GM21360 (cell line): ENCODE measurements at regions not wholly inside any gene's neighbourhood (a gene's known extent, or its start where the extent isn't known, plus 50 kb on each side); places are given as distances from the start of the nearest gene placed in this dataset.

Experiments
- ATAC-seq: cut with Tn5 transposase; IDR thresholded peaks from one replicate; pipeline ENCODE4 v1.9.1; 2021; ENCODE audit warnings: mild to moderate bottlenecking, moderate library complexity; ENCODE audit not compliant: unreplicated experiment

DNA sequence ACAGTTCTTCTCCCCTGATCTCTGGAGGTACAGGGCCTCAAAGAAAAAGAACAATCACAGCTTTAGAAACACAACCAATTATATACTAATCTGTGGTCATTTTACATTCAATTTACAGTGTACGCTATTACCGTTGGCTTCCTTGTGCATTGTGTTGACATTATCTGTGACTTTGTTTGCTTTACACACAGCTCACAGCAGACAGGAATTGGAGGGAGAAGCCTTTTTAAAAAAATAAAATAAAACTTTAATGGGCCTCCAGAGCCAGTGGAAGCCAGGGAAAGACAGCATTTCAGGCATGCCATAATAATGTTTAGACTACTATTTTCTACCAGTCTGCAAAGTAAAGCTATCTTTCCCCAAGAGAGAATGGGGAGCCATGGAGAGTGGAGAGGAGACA is 179.0 kb upstream of the ADO start:
- no peak for ATAC-seq

DNA sequence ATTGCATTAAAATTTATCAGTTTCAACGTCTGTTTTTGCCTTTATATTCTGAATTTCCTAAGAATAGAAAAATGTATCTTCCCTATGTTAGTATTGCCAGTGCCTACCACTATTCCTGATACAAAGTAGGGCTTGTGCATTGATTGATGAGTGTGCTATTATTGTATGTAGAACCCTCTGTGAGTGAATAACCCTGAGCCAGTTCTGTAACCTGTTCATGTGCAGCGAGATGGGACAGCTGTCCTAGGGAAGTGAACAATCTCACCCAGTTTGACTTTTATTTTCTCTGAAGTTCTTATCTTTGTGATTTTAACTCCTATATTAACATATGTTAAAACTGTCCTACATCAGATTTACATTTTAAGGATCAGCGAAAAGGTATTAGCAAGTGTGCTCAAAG is 178.4 kb upstream of the ADO start:
- ATAC-seq: no peak

DNA sequence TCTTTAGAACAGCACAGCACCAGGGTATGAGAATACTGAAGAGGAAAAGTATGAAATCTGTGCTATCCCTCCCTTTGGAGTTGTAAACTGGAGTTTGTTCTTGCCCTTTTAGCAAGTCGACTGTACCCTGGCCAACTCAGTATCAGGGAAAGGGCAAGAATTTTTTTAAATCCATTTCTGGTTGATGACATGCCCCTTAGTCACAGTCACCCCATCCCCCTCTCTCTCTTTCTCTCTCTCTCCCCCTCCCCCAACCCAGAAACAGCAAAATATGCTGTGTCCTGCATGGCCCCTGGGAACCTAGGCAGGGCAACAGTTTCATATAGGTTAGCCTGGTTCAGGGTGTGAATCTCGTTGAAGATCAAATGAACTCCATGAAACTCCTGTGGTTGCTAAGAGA is 177.7 kb upstream of the ADO start:
- no peak for ATAC-seq

DNA sequence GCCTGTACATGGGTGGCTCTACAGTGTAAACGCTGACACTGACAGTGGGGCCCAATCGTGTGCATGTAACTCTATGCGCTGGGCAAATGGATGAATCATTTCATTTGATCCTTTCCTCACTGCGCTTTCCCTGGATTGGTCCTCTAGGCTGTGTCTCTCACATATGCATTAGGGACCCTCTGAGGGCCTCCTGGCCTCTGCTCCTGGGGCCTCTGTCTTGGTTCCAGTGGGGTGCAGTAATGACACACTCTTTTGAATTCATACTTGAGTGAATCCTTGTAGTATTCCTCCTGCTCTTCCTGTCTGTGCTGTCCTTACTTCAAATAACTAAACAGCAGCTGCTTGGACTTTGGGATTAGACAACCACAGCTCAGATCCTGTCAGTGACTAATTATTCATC is 176.5 kb upstream of the ADO start:
- no peak for ATAC-seq

DNA sequence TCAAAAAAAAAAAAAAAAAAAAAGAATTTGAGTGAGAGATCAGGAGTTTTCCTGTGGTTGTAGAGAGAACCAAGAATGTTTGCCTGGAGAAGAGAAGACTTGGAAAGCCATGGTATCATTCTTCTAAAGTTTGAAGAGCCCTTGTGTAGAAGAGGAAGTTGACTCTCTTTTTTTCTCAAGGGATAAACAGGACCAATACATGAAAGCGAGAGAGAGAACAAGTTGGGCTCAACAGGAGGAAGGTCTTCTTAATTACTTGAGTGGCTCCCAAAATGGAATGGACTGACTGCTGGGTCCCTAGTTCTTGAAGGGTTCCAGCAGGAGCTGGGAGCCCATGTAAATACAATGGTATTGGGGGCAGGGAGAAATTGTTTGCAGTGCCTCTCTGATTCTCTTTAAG is 173.3 kb upstream of the ADO start:
- no peak for ATAC-seq

DNA sequence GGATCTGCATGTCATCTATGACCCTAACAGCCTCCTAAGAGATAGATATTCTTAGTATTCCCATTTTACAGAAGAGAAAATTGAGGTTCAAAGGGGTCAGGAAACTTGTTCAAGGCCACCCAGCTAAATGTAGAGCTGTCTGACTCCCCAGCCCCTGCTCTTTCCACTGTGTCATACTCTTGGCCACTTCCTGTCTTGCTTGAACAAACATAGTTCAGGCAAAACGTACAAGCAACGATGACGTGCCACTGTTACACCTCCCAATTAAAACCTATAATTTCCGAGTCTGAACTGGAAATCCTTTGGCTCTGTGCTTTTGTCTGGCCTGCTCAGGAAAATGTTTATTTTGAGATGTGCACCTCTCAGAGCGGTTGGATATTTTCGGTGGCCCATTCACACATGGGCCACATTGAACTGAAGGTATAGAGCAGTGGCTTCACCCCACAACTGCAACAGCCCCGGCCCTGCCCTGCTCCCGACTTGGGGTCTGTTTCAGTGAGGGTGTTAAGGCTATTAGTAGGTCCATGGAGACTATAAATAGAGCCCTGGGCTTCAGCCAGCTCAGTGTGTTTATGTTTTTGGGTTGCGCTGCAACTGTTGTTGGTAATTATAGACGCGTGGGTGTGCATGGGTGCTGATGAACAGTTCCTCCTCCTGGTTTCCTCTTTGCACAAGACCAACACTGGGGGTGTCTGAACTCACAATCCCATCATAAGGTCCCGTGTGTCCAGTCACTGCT is 172.3 kb upstream of the ADO start:
- ATAC-seq: peak; percentile 74

DNA sequence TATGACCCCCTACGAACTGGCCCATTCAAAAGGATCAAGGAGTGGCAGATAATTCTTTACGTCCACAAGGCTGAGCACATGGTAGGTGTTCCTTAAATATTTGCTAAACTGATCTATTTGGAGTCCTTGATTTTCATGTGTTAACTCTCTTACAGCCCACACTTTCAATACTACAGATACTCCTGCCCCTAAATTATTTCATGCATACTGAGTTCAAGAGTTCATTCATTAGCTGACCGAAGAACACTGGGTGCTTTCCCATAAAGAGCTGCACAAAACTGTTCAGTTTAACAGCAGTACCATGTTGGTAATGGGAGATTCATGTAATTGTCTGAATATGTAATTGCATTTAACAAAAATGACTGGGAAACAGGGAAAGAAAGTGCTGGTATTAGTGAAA is 170.5 kb upstream of the ADO start:
- ATAC-seq: no peak

DNA sequence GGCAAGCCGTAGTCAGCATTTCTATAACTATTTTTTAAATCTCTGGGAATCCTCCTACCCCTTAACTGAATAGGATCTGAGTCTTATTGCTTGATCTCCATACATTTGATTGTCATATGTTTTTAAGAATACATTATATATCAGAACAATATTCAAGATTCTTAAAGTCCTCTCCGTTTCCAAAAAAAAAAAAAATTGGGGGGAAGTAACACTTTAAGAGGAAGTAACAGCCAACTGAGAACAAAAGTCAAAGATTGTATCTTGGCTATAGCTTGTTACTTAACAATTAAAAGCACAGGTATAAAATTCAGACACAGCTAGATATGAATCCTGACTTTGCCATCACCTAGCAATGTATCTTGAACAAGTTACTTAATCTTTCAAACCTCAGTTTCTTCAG is 169.9 kb upstream of the ADO start:
- no peak for ATAC-seq

DNA sequence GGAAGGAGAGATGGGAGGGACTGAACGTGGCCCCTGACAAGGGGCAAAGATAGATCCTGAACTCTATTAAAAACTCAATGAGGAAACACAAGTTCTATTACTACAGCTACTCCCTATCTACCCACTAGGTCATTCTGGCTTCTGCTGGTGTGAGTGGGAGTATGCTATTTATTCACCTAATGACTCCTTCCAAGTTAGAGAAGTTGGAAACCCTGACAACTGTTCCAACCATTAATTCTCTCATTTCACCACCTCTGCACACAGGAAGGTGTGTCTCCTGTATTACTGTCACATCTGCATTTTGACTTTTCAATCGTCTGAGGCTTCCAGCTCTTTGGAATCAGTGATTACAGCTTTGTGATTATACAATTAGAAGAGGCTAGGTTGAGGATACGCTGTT is 169.4 kb upstream of the ADO start:
- no peak for ATAC-seq

DNA sequence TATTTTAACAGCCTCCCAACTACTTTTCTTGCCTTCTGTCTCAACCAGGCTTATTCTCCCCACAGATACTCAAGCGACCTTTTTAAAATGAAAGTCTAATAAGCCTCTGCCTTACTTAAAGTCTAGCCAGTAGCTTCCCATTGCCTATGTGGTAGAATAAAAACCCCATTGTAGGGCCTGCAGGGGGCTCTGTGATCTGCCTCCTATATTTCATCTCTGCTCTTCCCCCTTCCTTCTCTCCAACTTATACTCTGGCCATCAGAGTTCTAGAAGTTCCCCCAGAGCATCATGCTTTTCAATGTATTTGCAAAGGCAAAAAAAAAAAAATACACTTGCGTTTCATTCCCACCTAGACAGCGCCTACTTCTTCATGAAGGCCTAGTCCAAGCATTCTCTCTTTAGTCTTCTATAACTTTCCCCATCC is 167.7 kb upstream of the ADO start:
- ATAC-seq: no peak

DNA sequence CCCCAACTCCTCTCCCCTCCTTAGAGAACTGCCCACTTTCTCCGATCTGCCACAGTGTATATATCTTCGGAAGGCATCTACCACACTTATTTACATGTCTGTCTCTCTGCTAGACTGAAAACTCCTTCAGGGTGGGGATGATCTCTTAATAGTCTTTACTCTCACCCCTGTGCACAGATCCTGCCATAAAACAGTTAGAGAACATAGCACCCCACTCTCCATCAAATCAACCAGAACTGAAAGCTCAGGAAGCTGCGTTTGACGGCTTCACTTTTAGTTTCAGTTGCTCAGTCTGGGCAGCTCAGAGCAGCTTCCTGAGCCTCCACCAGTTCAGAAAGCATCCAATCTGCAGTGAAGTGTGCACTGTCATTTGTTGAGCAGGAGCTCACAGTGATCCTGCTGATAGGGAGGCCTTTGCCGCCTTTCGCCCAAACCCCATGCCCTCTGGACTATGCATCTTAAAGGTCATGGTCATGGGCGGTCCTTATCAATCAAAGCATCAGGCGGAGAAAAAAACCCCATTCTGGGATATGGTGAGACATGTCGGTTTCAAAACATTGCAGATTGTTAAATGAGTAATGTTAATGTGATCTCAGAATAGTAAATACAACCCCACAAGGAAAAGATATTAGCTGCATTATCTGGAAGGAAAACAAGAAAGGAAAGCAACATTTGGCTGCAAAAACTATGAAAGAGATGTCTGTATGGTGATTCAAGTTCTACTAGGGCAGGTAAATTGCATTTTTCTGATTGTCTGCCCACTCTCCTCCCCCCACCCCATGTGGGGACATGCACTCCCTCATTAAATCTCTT is 167.1 kb upstream of the ADO start:
- peak; percentile 50 for ATAC-seq

DNA sequence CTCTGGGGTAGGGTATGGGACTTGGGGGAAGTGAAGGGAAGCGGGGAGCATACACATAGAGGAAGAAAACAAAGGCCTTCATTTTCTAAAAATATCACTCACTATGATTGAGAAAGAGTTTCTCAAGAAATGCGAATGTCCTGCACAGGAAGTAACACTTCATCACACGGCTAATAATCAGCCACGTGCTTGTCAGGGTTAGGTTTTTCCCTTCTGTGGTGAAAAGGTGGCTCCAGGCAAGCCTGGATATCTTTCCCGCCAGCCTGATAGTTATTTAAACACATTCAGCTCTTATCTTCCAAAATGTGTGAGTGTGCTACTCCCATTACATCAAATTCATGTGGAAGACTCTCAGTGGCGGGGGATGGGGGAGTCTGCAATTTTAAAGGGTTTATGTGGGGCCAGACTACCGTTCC is 166.4 kb upstream of the ADO start:
- peak; percentile 30 for ATAC-seq

DNA sequence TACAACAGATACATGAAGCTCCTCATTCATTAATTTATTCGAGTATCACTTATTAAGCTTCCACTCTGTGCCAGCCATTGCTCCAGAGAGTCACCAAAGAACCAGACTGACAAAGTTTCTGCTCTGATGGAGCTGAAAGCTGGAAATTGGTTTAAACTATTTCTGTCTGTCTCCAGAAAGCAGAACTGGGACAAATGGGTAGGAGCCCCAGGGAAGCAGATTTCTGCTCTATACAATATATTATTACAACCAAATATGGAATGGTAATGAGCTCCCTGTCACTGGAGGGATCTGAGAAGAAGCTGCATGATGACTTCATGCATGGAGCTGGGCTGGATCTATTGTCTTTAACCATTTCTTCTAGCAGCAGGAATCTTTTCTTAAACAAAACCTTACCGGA is 165.4 kb upstream of the ADO start:
- ATAC-seq: no peak

DNA sequence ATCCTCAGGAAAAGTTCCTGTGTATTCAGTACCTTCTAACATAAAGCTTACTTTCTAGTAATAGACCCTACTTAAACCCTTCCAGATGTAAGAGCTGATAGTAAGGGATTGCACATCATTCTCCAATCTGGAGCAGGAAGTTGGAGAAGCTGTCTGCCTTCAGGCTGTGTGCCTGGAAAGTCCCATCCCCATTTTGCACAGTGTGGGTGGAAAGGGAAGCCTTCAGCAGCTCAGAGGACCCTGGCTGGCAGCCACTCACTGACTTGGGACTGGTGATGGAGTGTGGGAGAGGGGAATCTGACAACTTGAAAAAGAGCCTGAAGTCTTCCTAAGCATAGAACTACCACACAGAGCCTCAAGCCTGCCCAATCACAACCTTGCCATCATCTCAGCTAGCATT is 164.1 kb upstream of the ADO start:
- no peak for ATAC-seq

DNA sequence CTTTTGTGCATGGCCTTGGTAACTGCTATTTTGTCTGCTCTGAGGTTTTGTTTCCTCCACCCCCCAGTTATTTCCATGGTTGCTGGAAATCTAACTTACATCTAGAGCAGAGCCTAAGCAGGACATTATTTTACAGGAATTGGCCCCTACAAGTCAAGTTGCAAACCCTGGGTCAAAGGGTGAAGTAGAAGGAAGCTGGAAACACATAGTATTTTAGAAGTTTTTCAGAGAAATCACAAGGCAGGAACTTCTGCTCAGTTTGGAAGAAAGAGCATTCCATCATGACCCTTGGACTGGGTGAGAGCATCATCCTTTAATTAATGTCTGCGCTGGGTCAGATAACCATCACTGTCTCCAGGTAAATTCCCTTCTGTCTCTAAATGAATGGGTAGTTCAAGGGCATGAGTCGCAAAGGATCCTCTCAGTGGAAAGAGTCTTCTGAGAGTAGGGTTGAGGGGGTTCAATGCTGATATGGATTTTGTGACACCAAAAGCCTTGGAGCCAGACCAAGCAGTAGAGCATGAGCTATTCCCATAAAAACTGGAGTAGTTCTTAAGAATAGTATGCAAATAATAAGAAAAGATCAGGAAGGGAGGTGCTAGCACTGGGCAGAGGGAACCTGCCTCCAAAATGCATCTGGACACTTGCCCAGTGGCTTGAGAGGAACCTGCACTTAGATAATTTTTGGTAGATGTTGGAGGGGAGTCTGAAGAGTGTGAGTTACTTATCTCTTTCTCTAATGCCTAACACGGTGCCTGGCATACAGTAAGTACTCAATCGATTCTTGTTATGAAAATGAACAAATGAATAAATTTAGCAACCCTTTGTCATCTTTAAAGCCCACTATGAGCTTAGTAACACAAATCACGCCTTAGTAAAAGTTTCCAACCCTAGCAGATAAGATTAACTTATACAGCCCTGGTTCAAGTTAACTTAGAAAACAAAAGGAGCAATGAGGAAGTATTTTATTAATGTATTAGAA is 160.6 kb upstream of the ADO start:
- no peak for ATAC-seq

DNA sequence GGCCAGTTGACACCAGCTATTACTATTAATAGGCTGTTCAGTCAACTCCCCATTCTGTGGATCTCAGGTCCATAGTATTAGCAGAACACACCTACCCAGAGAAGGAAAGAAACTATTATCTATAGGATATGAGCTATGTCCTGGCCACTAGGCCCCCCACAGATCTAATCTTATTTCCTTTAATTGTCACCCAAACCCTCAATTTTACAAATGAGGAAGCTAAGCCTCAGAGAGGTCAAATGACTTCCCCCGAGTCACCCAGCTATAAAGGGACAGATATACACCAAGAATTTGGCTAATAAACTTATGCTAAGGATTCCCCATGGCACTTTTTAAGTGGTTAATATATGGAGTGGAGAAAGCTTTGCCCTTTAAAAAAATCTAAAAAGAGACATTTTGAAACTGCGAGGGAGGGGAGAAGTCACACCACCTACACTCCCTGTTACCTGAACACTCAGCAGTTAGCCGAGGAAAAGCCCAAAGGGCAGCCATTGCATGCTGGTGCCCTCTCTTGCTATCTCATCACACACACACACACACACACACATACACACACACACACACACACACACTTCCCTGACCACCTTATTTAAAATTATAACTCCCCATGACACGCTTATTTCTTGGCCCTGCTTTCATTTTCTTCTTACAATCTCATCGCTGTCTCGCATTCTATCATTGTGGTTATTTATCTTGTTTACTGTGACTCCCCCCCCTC is 157.0 kb upstream of the ADO start:
- ATAC-seq: no peak

DNA sequence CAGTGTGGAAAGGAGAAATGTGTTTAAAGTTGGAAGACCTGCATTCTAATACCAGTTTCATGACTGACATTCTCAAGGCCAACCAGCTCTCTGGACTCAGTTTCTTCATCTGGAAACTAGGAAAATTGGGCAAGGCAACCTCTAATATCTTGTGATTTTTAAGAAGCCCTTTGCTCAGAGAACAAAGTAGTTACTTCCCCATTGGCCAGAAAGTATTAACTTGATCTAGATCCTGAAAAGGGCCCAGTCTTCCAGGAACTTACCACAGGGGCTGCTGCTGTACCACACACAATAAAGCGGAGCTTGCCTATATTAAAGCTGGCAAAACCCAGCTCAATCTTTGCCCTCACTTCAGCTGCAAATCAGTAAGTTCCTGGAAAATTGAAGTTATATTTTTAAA is 155.6 kb upstream of the ADO start:
- ATAC-seq: no peak

DNA sequence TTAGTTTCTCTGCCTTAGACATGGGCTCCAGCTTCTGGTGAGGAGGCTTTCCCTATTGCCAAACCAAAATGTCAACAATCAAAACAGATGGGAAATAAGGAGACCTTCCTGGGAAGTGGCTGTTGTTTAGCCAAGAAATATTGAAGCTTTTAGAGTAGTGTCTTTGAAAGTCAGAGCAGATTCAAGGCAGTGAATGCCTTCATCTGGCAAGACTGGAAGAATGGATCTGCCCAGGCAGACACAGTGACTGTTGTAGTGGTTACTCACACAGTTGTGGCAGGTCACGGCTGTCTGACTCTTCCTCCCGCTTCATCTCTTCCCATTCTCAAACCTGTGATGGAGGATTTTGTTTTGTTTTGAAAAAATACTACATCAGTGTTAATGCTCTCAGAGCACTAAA is 154.1 kb upstream of the ADO start:
- no peak for ATAC-seq

DNA sequence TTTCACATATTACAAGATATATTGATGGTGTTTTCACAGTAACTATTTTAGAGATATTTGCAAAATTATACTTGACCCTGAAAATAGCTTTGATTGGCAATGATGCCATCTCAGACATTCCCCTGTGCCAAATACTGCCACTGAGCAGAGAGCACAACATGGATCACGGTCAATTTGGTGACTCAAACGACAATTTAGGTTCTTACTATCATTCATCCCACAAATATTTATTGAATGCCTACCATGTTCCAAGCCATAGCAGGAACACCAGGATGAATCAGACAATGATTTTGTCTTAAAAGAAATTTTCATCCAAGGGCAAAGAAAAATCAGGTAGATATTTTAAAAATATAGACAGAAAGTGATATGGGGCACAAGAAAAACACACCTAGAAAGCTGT is 153.2 kb upstream of the ADO start:
- ATAC-seq: no peak

DNA sequence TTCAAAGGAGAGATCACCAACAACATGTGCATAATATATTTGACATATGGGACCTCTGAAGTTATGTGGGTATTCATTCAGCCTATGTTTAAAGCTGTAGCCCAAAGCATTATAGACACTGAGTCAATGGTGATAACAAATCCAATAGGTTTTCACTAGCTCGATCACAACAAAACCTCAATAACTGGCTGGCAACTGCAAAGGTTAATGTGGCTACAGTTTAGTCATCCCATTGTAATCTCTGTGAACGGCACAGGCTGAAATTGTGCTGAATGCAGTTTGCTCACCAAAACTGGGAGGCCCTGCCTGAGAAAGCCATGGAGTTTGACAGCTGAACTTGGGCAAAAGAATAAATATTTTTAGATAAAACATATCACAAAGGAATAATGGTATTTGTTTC is 152.4 kb upstream of the ADO start:
- ATAC-seq: no peak

DNA sequence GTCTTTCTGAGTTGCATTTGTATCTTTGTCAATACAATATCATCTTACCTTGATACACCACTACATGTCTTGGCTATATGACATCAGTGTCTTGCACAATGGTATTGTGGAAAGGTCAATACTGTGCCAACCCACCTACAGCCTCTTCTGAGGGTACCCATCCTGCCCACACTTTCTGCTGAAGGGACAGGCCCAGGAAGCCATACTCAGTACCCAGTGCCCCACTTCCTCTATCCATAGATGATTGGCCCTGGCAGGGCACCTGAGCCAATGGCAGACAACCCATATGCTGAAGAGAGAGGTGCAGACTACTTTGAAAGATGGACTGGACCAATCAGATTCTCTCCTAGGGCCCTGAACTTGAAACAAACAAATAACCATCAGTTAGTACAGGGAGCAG is 152.0 kb upstream of the ADO start:
- no peak for ATAC-seq
